PC-9 (cell line): ENCODE measurements at regions not wholly inside any gene's neighbourhood (a gene's known extent, or its start where the extent isn't known, plus 50 kb on each side); places are given as distances from the start of the nearest gene placed in this dataset.

ENCODE experiments used
- CTCF ChIP-seq: fragments of 200-600 bp; sonication (generic); conservative IDR thresholded peaks from 2 replicates; pipeline ENCODE4 v1.6.1; 2017; ENCODE audit warnings: mixed run types, antibody characterized with exemption, mild to moderate bottlenecking, moderate library complexity
- EZH2 ChIP-seq: fragments of 200-600 bp; sonication (generic); IDR thresholded peaks from 2 replicates; pipeline ENCODE4 v1.8.0; 2017; ENCODE audit warnings: antibody characterized with exemption, low read depth

GRCh38 chr11:111046291-111046690 is 199.2 kb upstream of the POU2AF2 start:
- no peak for TF ChIP-seq CTCF
- no peak for TF ChIP-seq EZH2
